NCI-H2081 treated with DMSO at 0.1 percent for 48 hours (cell line): ENCODE measurements at regions not wholly inside any gene's neighbourhood (a gene's known extent, or its start where the extent isn't known, plus 50 kb on each side); places are given as distances from the start of the nearest gene placed in this dataset.

Source experiments
- DNase-seq: peaks from one replicate; lab custom pipeline; 2025; lab: John Stamatoyannopoulos, UW

DNA sequence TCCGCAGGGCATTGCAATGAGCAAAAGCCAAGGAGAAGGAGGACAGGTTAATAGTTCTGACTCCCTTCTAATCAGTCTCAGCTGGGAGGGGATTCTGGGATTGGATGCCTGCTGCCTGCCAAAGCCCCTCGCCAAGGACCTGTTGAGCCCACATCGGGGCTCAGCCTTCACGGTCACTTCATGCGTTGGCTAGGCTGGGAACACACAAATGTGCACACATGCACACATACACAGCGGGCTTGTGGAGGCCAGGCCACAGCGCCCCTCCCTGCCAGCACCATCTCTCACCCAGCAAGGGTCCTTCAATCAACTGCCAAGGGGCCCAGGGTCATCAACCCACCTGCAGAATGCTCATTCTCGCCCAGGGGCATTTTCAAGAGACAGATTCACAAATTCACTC lies 113.9 kb downstream of the C5orf15 start:
- no peak for DNase-seq

GRCh38 chr5:133853646-133854365 lies 114.6 kb downstream of the C5orf15 start:
- no peak for DNase-seq

DNA sequence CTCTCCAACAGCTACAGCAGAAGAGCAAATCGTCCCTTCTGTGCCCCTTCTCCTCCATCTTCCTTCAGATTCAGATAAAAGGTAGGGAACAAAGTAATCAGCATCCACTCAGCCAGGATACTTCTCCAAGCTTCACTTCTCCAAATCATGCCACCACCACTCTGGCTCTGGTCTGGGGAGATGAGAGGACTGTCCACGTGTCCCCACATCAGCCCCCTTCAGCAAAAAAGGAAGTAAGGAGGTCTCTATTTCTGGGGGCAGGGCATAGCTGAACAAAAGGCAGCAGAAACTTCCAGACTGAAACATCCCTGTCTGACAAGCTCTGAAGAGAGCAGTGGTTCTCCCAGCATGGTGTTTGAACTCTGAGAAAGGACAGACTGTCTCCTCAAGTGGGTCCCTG lies 116.9 kb downstream of the C5orf15 start:
- DNase-seq = no peak

- no peak for DNase-seq
These were observed 117.6 kb downstream of the C5orf15 start for GRCh38 chr5:133850811-133851210.

- DNase-seq = no peak
These were observed 119.3 kb downstream of the C5orf15 start for GRCh38 chr5:133849116-133849515.

GRCh38 chr5:133848341-133848811 lies 120.0 kb downstream of the C5orf15 start:
- no peak for DNase-seq

GRCh38 chr5:133847886-133848285 lies 120.5 kb downstream of the C5orf15 start:
- DNase-seq = no peak

GRCh38 chr5:133847301-133847700 lies 121.1 kb downstream of the C5orf15 start:
- no peak for DNase-seq

GRCh38 chr5:133846478-133847226 lies 121.8 kb downstream of the C5orf15 start:
- no peak for DNase-seq

- no peak for DNase-seq
These were observed 123.2 kb downstream of the C5orf15 start for GRCh38 chr5:133845271-133845670.

- DNase-seq = no peak
These were observed 123.6 kb downstream of the C5orf15 start for GRCh38 chr5:133844836-133845235.

- DNase-seq = no peak
These were observed 124.5 kb downstream of the C5orf15 start for GRCh38 chr5:133843911-133844310.

- no peak for DNase-seq
These were observed 125.4 kb downstream of the C5orf15 start for GRCh38 chr5:133842846-133843611.

- DNase-seq = no peak
These were observed 126.3 kb downstream of the C5orf15 start for GRCh38 chr5:133841831-133842750.

DNA sequence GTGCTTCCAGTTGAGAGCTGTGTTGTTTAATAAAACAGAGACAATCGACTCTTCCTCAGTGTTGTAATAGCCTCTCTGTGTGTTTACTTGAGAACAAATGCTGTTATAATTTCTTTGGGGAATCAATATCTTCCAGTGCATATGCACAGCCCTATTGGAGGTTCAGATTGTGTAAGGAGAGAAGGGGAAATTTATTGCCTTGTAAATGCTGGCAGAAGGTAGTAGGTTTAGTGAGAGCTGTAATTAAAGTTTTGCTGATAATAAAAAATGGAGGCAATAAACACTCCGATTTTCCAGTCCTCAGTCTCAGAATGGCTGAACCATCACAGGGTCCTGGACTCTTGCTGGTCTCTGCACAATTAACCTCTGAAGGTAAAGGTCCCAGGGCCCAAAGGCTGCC lies 128.3 kb downstream of the C5orf15 start:
- no peak for DNase-seq

DNA sequence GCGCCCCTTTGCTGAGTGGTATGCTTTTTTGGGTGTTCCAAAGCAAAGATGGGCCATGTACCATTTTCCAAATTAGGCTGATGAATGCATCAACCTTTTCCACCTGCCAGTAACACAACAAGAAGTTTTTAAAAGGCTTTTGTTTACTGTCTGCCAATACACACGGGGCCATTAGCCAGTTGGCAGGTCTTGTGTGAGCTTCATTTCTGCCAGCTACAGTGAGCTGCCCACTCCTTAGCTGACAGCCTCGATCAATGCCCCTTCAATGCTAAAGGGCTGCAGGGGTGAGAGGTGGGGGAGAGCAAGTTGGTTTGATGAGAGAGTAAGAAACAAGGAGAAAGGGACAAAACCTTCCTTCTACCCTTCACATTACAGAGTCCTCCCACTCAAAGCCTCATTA lies 128.7 kb downstream of the C5orf15 start:
- no peak for DNase-seq

DNA sequence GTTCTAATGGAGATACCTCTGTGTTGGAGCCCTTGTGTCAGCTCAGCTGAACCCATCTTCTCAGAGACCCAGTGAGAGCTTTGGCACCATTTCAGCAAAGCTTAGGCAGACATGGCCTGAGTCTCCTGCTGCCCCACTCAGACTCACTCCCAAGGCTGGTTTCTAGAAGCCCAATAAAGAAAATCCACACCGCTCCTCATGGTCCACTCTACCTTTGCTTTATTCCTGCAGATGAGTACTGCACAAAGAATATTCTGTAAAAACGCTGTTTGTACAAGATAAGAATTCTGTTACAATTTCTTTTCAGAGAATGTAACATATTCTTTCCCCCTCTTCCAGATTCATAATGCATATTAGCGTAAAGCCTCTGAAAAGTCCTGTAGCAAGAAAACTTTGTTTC lies 129.3 kb downstream of the C5orf15 start:
- no peak for DNase-seq

- DNase-seq = no peak
These were observed 130.1 kb downstream of the C5orf15 start for GRCh38 chr5:133838286-133838685.

GRCh38 chr5:133831491-133832224 lies 136.8 kb downstream of the C5orf15 start:
- no peak for DNase-seq

GRCh38 chr5:133830911-133831310 lies 137.5 kb downstream of the C5orf15 start:
- DNase-seq = no peak

DNA sequence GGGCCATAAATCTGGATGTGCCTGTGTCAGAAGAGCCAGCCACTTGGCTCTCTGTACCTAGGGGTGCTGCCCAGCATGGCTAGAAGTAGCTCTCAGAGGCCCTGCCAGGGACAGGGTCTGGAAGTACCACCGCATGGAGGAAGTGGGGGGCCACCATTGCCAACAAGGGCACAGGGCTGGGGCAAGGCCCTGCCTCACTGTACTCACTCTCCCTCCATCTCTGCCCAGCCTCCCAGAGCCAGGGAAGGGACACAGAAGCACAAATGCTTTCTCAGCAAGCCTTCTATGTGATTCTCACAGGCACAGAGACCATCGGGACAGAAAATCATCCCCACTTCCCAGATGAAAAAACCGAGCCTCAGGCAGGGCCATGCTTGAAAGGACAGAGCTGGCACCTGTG lies 138.1 kb downstream of the C5orf15 start:
- DNase-seq = no peak
